Gastrocnemius medialis (tissue), 4 donors: ENCODE measurements at regions not wholly inside any gene's neighbourhood (a gene's known extent, or its start where the extent isn't known, plus 50 kb on each side); places are given as distances from the start of the nearest gene placed in this dataset.

Experiments used
- ATAC-seq, 2 donors: fragments of 150-250 bp; one replicate each; pipeline ENCODE4 v1.9.1; 2016
- DNase-seq, 2 donors: peaks; one replicate each; pipeline ENCODE4 v3.0.0-alpha.2; 2019
- H3K27ac ChIP-seq, 4 donors: fragments of 200-600 bp; sonication (generic); 1 replicate in 1 of 4; 2 replicates in 3 of 4; pipeline ENCODE4 v1.5.1; 2016 to 2018; ENCODE audit warnings: mild to moderate bottlenecking in 2 of 4, moderate library complexity in 1 of 4
- H3K27me3 ChIP-seq, 3 donors: fragments of 200-600 bp; sonication (generic) in 2 of 3; 1 replicate in 1 of 3; 2 replicates in 2 of 3; pipeline versions ENCODE4 v1.5.1 to v1.6.0; 2016 to 2019; ENCODE audit warnings: mild to moderate bottlenecking in 1 of 3, moderate library complexity in 1 of 3
- H3K36me3 ChIP-seq, 2 donors: fragments of 200-600 bp; sonication (generic) in 1 of 2; one replicate each; pipeline ENCODE4 v1.5.1; 2017 to 2018
- H3K4me1 ChIP-seq, 2 donors: fragments of 200-600 bp; sonication (generic) in 1 of 2; one replicate each; pipeline ENCODE4 v1.5.1; 2016 to 2017; ENCODE audit warnings: mild to moderate bottlenecking in 2 of 2
- H3K4me3 ChIP-seq, 4 donors: fragments of 200-600 bp; sonication (generic) in 3 of 4; 1 replicate in 1 of 4; 2 replicates in 3 of 4; pipeline ENCODE4 v1.5.1; 2016 to 2019; ENCODE audit warnings: mild to moderate bottlenecking in 2 of 4
- H3K9me3 ChIP-seq, 3 donors: fragments of 200-600 bp; sonication (generic) in 2 of 3; 1 replicate in 1 of 3; 2 replicates in 2 of 3; pipeline ENCODE4 v1.5.1; 2016 to 2019
- CTCF ChIP-seq, 5 experiments: fragments of 450-650 bp in 3 of 5; fragments of 200-600 bp in 2 of 5; sonication (generic) in 2 of 5; IDR thresholded peaks in 4 of 5; conservative IDR thresholded peaks in 1 of 5; 1 replicate in 4 of 5; 2 replicates in 1 of 5; pipeline ENCODE4 v1.5.1; 2016 to 2019; ENCODE audit warnings: antibody characterized with exemption in 5 of 5, mild to moderate bottlenecking in 3 of 5, moderate library complexity in 3 of 5
- POLR2A ChIP-seq, 2 donors: fragments of 450-650 bp; IDR thresholded peaks; one replicate each; pipeline ENCODE4 v1.6.1; 2017; ENCODE audit warnings: antibody characterized with exemption in 2 of 2, mild to moderate bottlenecking in 2 of 2, moderate library complexity in 2 of 2
- in situ Hi-C, 4 donors: fragments of 200-750 bp; cut with MboI; loops; one replicate each; pipeline versions ENCODE4 v1.15.0 to v1.8.0; 2017; ENCODE audit warnings: low sequenced_read_pairs in 4 of 4
- intact Hi-C: fragments of 100-400 bp; cut with DNase I; formaldehyde crosslinking; loops from one replicate; pipeline ENCODE4 v1.15.1; 2023; ENCODE audit warnings: low total_unique reads

- Histone ChIP-seq H3K4me1 (no peaks in the 10 kb centered on the region), H3K4me3 (no peak overlapping the region), H3K36me3 (no peaks in the 10 kb centered on the region), H3K9me3 (no peaks in the 10 kb centered on the region), H3K27me3 (no peaks in the 10 kb centered on the region), H3K27ac (no peak overlapping the region)
- no peak for ATAC-seq
- in situ Hi-C loops = no loop called here
- no peak for DNase-seq
- TF ChIP-seq CTCF (IDR thresholded peaks at IDR 0.05 in 4 of 5, conservative IDR thresholded peaks at IDR 0.05 in 1 of 5) (no peak), POLR2A (IDR thresholded peaks at IDR 0.05) (no peak)
- intact Hi-C loops = no loop called here
Measured at GRCh38 chr13:90702050-90702449, 645.4 kb upstream of the MIR17HG start.

- Histone ChIP-seq H3K27ac (no peak overlapping the region), H3K4me1 (no peaks in the 10 kb centered on the region), H3K27me3 (no peaks in the 10 kb centered on the region), H3K4me3 (no peak overlapping the region), H3K9me3 (no peaks in the 10 kb centered on the region), H3K36me3 (no peaks in the 10 kb centered on the region)
- intact Hi-C loops = no loop called here
- DNase-seq (no peak), ATAC-seq (no peak)
- in situ Hi-C loops = no loop called here
- no peak for TF ChIP-seq POLR2A (IDR thresholded peaks at IDR 0.05)
- TF ChIP-seq CTCF (IDR thresholded peaks at IDR 0.05 in 4 of 5, conservative IDR thresholded peaks at IDR 0.05 in 1 of 5) = no peak
Measured at GRCh38 chr13:90706631-90707030, 640.9 kb upstream of the MIR17HG start.

GRCh38 chr13:90708128-90708527 lies 639.4 kb upstream of the MIR17HG start:
- intact Hi-C loops = no loop called here
- no peak for TF ChIP-seq POLR2A (IDR thresholded peaks at IDR 0.05)
- TF ChIP-seq CTCF (IDR thresholded peaks at IDR 0.05 in 4 of 5, conservative IDR thresholded peaks at IDR 0.05 in 1 of 5) = no peak
- in situ Hi-C loops = no loop called here

GRCh38 chr13:90709319-90709718 lies 638.2 kb upstream of the MIR17HG start:
- DNase-seq (no peak), ATAC-seq (no peak)
- H3K9me3 ChIP-seq = no peaks in the 10 kb centered on the region
- H3K4me1 ChIP-seq = no peaks in the 10 kb centered on the region
- H3K4me3 ChIP-seq = no peak overlapping the region
- no peak overlapping the region for H3K27ac ChIP-seq
- TF ChIP-seq CTCF (IDR thresholded peaks at IDR 0.05 in 4 of 5, conservative IDR thresholded peaks at IDR 0.05 in 1 of 5) (no peak), POLR2A (IDR thresholded peaks at IDR 0.05) (no peak)
- in situ Hi-C loops (no loop called here), intact Hi-C loops (no loop called here)
- H3K27me3 ChIP-seq = no peaks in the 10 kb centered on the region
- H3K36me3 ChIP-seq = no peaks in the 10 kb centered on the region

More at GRCh38 chr13:90708128-90708527, 639.4 kb upstream of the MIR17HG start:
- DNase-seq = no peak
- no peak for ATAC-seq
- H3K4me3 ChIP-seq = no peak overlapping the region
- H3K36me3 ChIP-seq = no peaks in the 10 kb centered on the region
- H3K27ac ChIP-seq = no peak overlapping the region
- no peaks in the 10 kb centered on the region for H3K4me1 ChIP-seq
- H3K27me3 ChIP-seq = no peaks in the 10 kb centered on the region
- H3K9me3 ChIP-seq = no peaks in the 10 kb centered on the region

- in situ Hi-C loops = no loop called here
- TF ChIP-seq CTCF (IDR thresholded peaks at IDR 0.05 in 4 of 5, conservative IDR thresholded peaks at IDR 0.05 in 1 of 5) = no peak
- no peak for TF ChIP-seq POLR2A (IDR thresholded peaks at IDR 0.05)
Measured at GRCh38 chr13:90710164-90710759, 637.2 kb upstream of the MIR17HG start.

More at GRCh38 chr13:90710164-90710759, 637.2 kb upstream of the MIR17HG start:
- Histone ChIP-seq H3K9me3 (no peaks in the 10 kb centered on the region), H3K4me3 (no peak overlapping the region), H3K36me3 (no peaks in the 10 kb centered on the region), H3K27me3 (no peaks in the 10 kb centered on the region), H3K4me1 (no peaks in the 10 kb centered on the region), H3K27ac (no peak overlapping the region)
- no peak for DNase-seq
- no peak for ATAC-seq
- intact Hi-C loops = no loop called here
